ENCODE measurements at regions not wholly inside any gene's neighbourhood (a gene's known extent, or its start where the extent isn't known, plus 50 kb on each side); places are given as distances from the start of the nearest gene placed in this dataset.

- TF ChIP-seq CTCF (IDR thresholded peaks at IDR 0.05) = no peak
- TF ChIP-seq POLR2A (IDR thresholded peaks at IDR 0.05) = no peak
- TF ChIP-seq POLR2AphosphoS5 (IDR thresholded peaks at IDR 0.05) = no peak
Measured at GRCh38 chr13:80430561-80430960, 89.6 kb upstream of the SPRY2 start.

Measured in sigmoid colon (tissue), 4 donors.